ENCODE measurements at regions not wholly inside any gene's neighbourhood (a gene's known extent, or its start where the extent isn't known, plus 50 kb on each side); places are given as distances from the start of the nearest gene placed in this dataset.
"Not testable (repeated sequence)": the region's sequence is repeated elsewhere in the genome, so short reads cannot be mapped to it uniquely, and the experiment has no call there.

GRCh38 chr14:19052977-19053376 is 85.7 kb downstream of the POTEM start:
- in situ Hi-C loops (cut with MboI; ENCODE audit: low pct_unique_long_range_greater_than_20kb, low sequenced_read_pairs); DNase-seq: not testable (repeated sequence)

GRCh38 chr14:19053426-19054050 is 86.3 kb downstream of the POTEM start:
- in situ Hi-C loops (cut with MboI; ENCODE audit: low pct_unique_long_range_greater_than_20kb, low sequenced_read_pairs): not testable (repeated sequence)

GRCh38 chr14:19054108-19054721 is 87.0 kb downstream of the POTEM start:
- in situ Hi-C loops (cut with MboI; ENCODE audit: low pct_unique_long_range_greater_than_20kb, low sequenced_read_pairs); DNase-seq: not testable (repeated sequence)

More at GRCh38 chr14:19053426-19054050, 86.3 kb downstream of the POTEM start:
- not testable (repeated sequence) for DNase-seq

GRCh38 chr14:19054934-19055333 is 87.7 kb downstream of the POTEM start:
- in situ Hi-C loops (cut with MboI; ENCODE audit: low pct_unique_long_range_greater_than_20kb, low sequenced_read_pairs); DNase-seq: not testable (repeated sequence)

- DNase-seq; in situ Hi-C loops (cut with MboI; ENCODE audit: low pct_unique_long_range_greater_than_20kb, low sequenced_read_pairs): not testable (repeated sequence)
Measured at GRCh38 chr14:19059066-19059465, 91.8 kb downstream of the POTEM start.

- in situ Hi-C loops (cut with MboI; ENCODE audit: low pct_unique_long_range_greater_than_20kb, low sequenced_read_pairs); DNase-seq: not testable (repeated sequence)
Measured at GRCh38 chr14:19061689-19062450, 94.6 kb downstream of the POTEM start.

GRCh38 chr14:19068957-19069356 is 101.7 kb downstream of the POTEM start:
- DNase-seq; in situ Hi-C loops (cut with MboI; ENCODE audit: low pct_unique_long_range_greater_than_20kb, low sequenced_read_pairs): not testable (repeated sequence)

GRCh38 chr14:19072518-19072917 is 105.3 kb downstream of the POTEM start:
- in situ Hi-C loops (cut with MboI; ENCODE audit: low pct_unique_long_range_greater_than_20kb, low sequenced_read_pairs); DNase-seq: not testable (repeated sequence)

- in situ Hi-C loops (cut with MboI; ENCODE audit: low pct_unique_long_range_greater_than_20kb, low sequenced_read_pairs): not testable (repeated sequence)
Measured at GRCh38 chr14:19088632-19089031, 121.4 kb downstream of the POTEM start.

GRCh38 chr14:19093227-19093626 is 126.0 kb downstream of the POTEM start:
- DNase-seq; in situ Hi-C loops (cut with MboI; ENCODE audit: low pct_unique_long_range_greater_than_20kb, low sequenced_read_pairs): not testable (repeated sequence)

More at GRCh38 chr14:19088632-19089031, 121.4 kb downstream of the POTEM start:
- not testable (repeated sequence) for DNase-seq

- in situ Hi-C loops (cut with MboI; ENCODE audit: low pct_unique_long_range_greater_than_20kb, low sequenced_read_pairs): not testable (repeated sequence)
Measured at GRCh38 chr14:19094731-19095130, 127.5 kb downstream of the POTEM start.

GRCh38 chr14:19095167-19095566 is 127.9 kb downstream of the POTEM start:
- in situ Hi-C loops (cut with MboI; ENCODE audit: low pct_unique_long_range_greater_than_20kb, low sequenced_read_pairs); DNase-seq: not testable (repeated sequence)

More at GRCh38 chr14:19094731-19095130, 127.5 kb downstream of the POTEM start:
- not testable (repeated sequence) for DNase-seq

GRCh38 chr14:19096467-19096866 is 129.2 kb downstream of the POTEM start:
- DNase-seq; in situ Hi-C loops (cut with MboI; ENCODE audit: low pct_unique_long_range_greater_than_20kb, low sequenced_read_pairs): not testable (repeated sequence)

GRCh38 chr14:19096876-19097275 is 129.6 kb downstream of the POTEM start:
- DNase-seq; in situ Hi-C loops (cut with MboI; ENCODE audit: low pct_unique_long_range_greater_than_20kb, low sequenced_read_pairs): not testable (repeated sequence)

- DNase-seq; in situ Hi-C loops (cut with MboI; ENCODE audit: low pct_unique_long_range_greater_than_20kb, low sequenced_read_pairs): not testable (repeated sequence)
Measured at GRCh38 chr14:19097306-19097705, 130.1 kb downstream of the POTEM start.

GRCh38 chr14:19097750-19098149 is 130.5 kb downstream of the POTEM start:
- DNase-seq; in situ Hi-C loops (cut with MboI; ENCODE audit: low pct_unique_long_range_greater_than_20kb, low sequenced_read_pairs): not testable (repeated sequence)

- DNase-seq; in situ Hi-C loops (cut with MboI; ENCODE audit: low pct_unique_long_range_greater_than_20kb, low sequenced_read_pairs): not testable (repeated sequence)
Measured at GRCh38 chr14:19098230-19098629, 131.0 kb downstream of the POTEM start.

GRCh38 chr14:19098732-19099131 is 131.5 kb downstream of the POTEM start:
- in situ Hi-C loops (cut with MboI; ENCODE audit: low pct_unique_long_range_greater_than_20kb, low sequenced_read_pairs); DNase-seq: not testable (repeated sequence)

GRCh38 chr14:19099336-19099735 is 132.1 kb downstream of the POTEM start:
- in situ Hi-C loops (cut with MboI; ENCODE audit: low pct_unique_long_range_greater_than_20kb, low sequenced_read_pairs); DNase-seq: not testable (repeated sequence)

GRCh38 chr14:19099939-19100338 is 132.7 kb downstream of the POTEM start:
- DNase-seq; in situ Hi-C loops (cut with MboI; ENCODE audit: low pct_unique_long_range_greater_than_20kb, low sequenced_read_pairs): not testable (repeated sequence)
